GM18502 (cell line): ENCODE measurements at regions not wholly inside any gene's neighbourhood (a gene's known extent, or its start where the extent isn't known, plus 50 kb on each side); places are given as distances from the start of the nearest gene placed in this dataset.
"Not testable (repeated sequence)": the region's sequence is repeated elsewhere in the genome, so short reads cannot be mapped to it uniquely, and the experiment has no call there.

Experiments used
- ATAC-seq: cut with Tn5 transposase; IDR thresholded peaks from one replicate; pipeline ENCODE4 v1.9.1; 2021; ENCODE audit warnings: mild to moderate bottlenecking; ENCODE audit not compliant: unreplicated experiment, poor library complexity

GRCh38 chr7:46619723-46620310 is 698.7 kb upstream of the IGFBP3 start:
- no peak for ATAC-seq

GRCh38 chr7:46616636-46617035 is 695.6 kb upstream of the IGFBP3 start:
- ATAC-seq, result no peak

GRCh38 chr7:46613551-46613950 is 692.5 kb upstream of the IGFBP3 start:
- ATAC-seq, result no peak

- no peak for ATAC-seq
These were observed 692.0 kb upstream of the IGFBP3 start for GRCh38 chr7:46613116-46613515.

GRCh38 chr7:46611508-46611907 is 690.4 kb upstream of the IGFBP3 start:
- ATAC-seq, result no peak

GRCh38 chr7:46610746-46611145 is 689.7 kb upstream of the IGFBP3 start:
- ATAC-seq, result no peak

GRCh38 chr7:46607176-46607575 is 686.1 kb upstream of the IGFBP3 start:
- ATAC-seq, result no peak

GRCh38 chr7:46606761-46607160 is 685.7 kb upstream of the IGFBP3 start:
- ATAC-seq, result no peak

GRCh38 chr7:46604241-46604661 is 683.2 kb upstream of the IGFBP3 start:
- ATAC-seq, result no peak

- ATAC-seq, result no peak
These were observed 682.7 kb upstream of the IGFBP3 start for GRCh38 chr7:46603780-46604179.

GRCh38 chr7:46603296-46603752 is 682.3 kb upstream of the IGFBP3 start:
- no peak for ATAC-seq

- no peak for ATAC-seq
These were observed 679.3 kb upstream of the IGFBP3 start for GRCh38 chr7:46600340-46600739.

GRCh38 chr7:46594831-46595230 is 673.8 kb upstream of the IGFBP3 start:
- ATAC-seq, result not testable (repeated sequence)

GRCh38 chr7:46590918-46591905 is 670.1 kb upstream of the IGFBP3 start:
- ATAC-seq, result not testable (repeated sequence)

- no peak for ATAC-seq
These were observed 668.2 kb upstream of the IGFBP3 start for GRCh38 chr7:46589286-46589685.

- ATAC-seq, result no peak
These were observed 665.3 kb upstream of the IGFBP3 start for GRCh38 chr7:46586406-46586805.

GRCh38 chr7:46583656-46584055 is 662.6 kb upstream of the IGFBP3 start:
- ATAC-seq, result no peak

GRCh38 chr7:46581268-46581667 is 660.2 kb upstream of the IGFBP3 start:
- ATAC-seq, result no peak

- ATAC-seq, result no peak
These were observed 659.7 kb upstream of the IGFBP3 start for GRCh38 chr7:46580766-46581165.

- ATAC-seq, result no peak
These were observed 656.3 kb upstream of the IGFBP3 start for GRCh38 chr7:46577394-46577793.

- no peak for ATAC-seq
These were observed 655.9 kb upstream of the IGFBP3 start for GRCh38 chr7:46576950-46577349.
